ENCODE measurements at regions not wholly inside any gene's neighbourhood (a gene's known extent, or its start where the extent isn't known, plus 50 kb on each side); places are given as distances from the start of the nearest gene placed in this dataset.
"Not testable (repeated sequence)": the region's sequence is repeated elsewhere in the genome, so short reads cannot be mapped to it uniquely, and the experiment has no call there.

DNA sequence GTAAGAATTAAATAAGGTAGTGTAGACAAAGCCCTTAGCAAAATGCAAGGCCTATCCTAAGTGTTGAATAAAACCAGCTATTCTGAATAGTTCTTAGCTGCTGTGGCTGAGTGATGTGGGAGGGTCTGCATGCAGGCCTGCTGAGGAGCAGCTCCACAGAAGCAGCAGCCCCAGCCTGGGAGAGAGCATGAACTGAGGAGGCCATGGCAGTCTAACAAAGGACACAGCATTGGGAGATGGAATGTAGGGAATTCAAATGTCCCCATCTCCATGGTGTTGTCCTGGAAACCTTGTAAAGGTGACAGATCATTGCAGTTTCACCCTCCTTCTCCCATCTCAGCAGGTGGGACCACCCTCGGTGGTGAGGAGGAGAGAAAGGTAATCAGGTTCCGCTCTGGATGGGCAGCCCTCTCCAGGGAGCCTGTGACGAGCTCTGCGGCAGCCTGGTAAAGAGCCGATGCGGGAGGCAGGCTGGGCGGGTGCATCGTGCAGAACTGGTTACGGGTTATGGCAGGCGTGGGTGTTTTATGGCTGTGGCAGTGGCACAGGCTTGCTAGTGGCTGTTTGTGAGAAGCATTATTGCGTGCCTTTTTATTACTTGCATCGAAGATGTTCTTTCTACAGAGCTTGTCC lies 199.9 kb upstream of the GLRA1 start:
- H3K27ac Mint-ChIP-seq, result no peak overlapping the region
- ATAC-seq (no peak), DNase-seq (no peak)
- no peaks in the 10 kb centered on the region for H3K9me3 Mint-ChIP-seq
- no peaks in the 10 kb centered on the region for H3K4me1 Mint-ChIP-seq
- no peak overlapping the region for H3K4me3 Mint-ChIP-seq
- no peaks in the 10 kb centered on the region for H3K27me3 Mint-ChIP-seq

DNA sequence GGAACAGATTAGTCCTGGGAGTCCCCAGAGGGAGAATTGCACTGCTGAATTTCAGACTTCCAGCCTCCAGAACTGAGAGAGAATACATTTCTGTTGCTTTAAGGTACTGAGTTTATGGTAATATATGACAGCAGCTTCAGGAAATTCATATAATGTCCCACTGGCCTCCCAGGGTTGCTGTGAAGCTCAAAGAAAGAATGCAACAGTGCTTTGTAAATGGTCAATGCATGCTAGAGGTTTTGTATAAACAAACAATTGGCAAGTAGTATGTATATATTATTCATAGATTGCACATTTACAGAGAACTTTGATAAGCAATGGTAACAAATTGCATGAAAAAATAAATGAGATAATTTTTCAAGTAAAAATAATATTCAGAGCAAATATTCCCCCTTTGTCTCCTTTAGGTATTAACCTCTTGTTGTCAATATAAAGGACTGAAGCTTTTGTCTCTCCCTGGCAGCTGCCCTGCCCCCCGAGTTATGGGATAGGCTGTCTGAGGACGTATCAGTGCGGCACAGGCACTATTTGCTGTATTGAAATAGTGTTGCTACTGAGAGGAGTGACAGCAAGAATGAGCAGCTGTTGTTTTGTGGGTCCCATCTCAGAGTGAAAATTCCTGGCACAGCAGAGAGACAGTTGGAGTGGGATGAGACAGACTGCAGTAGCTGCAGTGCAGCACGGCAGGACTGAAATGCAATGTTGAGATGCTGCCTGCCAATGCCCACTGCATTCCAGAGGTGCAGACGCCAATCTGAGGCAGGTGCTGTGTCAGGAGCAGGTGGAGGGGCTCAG lies 194.2 kb upstream of the GLRA1 start:
- Mint-ChIP-seq H3K4me3 (no peak overlapping the region), H3K4me1 (peaks cover 8% of the 10 kb centered on the region), H3K9me3 (no peaks in the 10 kb centered on the region), H3K27ac (no peak overlapping the region), H3K27me3 (no peaks in the 10 kb centered on the region)
- ATAC-seq, result no peak
- no peak for DNase-seq

DNA sequence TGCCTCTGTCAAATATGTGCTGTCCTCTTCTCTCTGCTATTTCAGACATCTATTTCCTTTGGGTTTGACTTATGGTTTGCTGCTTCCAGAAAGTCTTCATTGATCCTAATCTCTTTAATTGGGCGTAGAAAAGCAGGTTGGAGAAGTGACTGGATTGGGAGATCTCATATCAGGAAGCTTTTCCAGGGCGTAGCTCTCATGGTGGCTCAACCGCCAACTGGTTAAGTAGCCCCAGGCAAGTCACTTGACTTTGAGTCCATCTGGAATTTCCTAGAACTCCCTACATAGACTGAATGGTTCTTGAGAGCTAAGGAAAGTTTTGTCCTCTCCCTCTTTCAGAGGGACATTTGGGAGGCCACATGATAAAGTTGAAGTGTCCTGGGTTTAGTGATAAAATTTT lies 192.3 kb upstream of the GLRA1 start:
- ATAC-seq, result no peak
- H3K27ac Mint-ChIP-seq, result no peak overlapping the region
- H3K9me3 Mint-ChIP-seq, result no peaks in the 10 kb centered on the region

DNA sequence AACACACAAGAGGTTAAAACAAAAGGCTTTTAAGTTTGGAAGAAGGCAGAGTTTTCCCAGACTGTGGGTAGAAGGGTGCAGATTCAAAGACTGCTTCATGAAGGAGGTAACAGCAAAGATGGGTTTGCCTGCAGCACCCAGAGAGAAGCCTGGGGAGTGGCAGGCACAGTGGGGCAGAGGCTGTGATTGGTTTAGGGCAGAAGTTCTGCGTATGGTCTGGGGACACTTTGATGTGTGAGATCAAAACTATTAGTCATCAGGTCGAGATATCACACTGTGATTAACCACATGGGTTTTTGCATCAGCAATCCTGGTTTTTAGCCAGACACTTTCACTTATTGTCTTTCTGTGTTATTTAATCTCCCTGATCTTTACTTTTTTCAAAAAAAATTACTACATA lies 188.8 kb upstream of the GLRA1 start:
- Mint-ChIP-seq H3K4me1 (peaks cover 14% of the 10 kb centered on the region), H3K27me3 (no peaks in the 10 kb centered on the region), H3K27ac (peak overlapping the region in 1 of 2 donors; percentile 4), H3K4me3 (no peak overlapping the region), H3K9me3 (peaks cover 0 to 7% of the 10 kb centered on the region in 2 donors)
- ATAC-seq, result peak; percentile 100
- DNase-seq, result peak; percentile 53 to 80

More for the DNA sequence above, 192.3 kb upstream of the GLRA1 start:
- H3K4me3 Mint-ChIP-seq, result no peak overlapping the region
- peaks cover 14% of the 10 kb centered on the region for H3K4me1 Mint-ChIP-seq
- no peaks in the 10 kb centered on the region for H3K27me3 Mint-ChIP-seq
- DNase-seq, result no peak

DNA sequence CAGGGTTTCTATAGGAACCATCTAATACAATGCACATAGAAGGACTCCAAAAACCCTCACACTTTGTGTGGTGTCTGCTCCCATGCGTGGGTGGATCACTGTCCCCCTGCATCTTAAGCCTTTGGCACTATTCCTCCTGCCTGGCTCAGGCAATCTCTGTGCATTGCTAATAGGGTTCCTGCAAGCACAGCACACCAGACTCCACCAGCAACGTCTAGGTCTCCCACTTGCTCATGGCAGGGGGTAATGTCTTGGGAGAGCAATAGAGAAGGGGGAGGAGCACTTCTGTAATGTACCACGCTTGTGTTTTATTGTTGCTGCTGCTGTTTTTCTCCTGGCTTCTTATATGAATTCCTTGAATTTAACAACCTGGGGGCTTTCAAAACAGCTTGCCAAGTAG lies 182.6 kb upstream of the GLRA1 start:
- Mint-ChIP-seq H3K27ac (no peak overlapping the region), H3K4me3 (no peak overlapping the region), H3K27me3 (no peaks in the 10 kb centered on the region), H3K9me3 (peaks cover 19 to 25% of the 10 kb centered on the region in 2 donors), H3K4me1 (no peaks in the 10 kb centered on the region)
- no peak for ATAC-seq
- DNase-seq, result no peak

DNA sequence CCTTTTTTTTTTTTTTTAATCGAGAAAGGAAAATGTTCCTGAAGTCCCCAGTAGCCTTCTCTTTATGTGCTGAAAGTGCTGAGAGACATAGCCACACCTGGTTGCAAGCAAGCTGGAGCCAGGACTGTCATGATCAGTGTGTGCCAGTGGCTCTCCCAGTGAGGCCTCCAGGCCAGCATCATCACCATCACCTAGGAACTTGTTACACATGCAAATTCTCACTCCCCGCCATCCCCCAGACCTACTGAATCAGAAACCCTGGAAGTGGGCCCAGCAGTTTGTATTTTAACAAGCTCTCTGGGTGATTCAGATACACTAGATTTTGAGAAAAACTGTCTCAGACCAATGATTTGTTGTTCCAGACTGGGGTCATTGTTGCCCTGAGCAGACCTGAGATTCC lies 181.9 kb upstream of the GLRA1 start:
- ATAC-seq, result no peak

DNA sequence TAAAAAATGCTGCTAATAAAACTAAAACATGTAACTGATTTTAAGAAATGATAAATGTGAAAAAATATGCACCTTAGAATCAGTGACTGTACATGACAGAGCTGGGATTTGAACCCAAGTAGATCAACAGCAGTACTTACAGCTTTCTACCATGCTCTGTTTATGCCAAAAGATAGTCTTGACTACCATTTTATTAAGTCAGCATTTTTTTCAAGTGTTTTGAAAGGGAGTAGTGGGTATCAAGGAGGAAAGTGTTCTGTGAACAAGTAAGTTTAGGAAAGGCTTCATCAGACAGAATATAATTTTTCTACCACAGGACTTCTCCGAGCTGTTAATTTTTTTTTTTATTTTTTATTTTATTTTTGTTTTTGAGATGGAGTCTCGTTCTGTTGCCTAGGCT lies 180.4 kb upstream of the GLRA1 start:
- peaks cover 26 to 29% of the 10 kb centered on the region in 2 donors for H3K9me3 Mint-ChIP-seq
- H3K27ac Mint-ChIP-seq, result no peak overlapping the region
- H3K27me3 Mint-ChIP-seq, result no peaks in the 10 kb centered on the region
- H3K4me3 Mint-ChIP-seq, result no peak overlapping the region
- no peak for DNase-seq
- H3K4me1 Mint-ChIP-seq, result no peaks in the 10 kb centered on the region
- ATAC-seq, result no peak

More for the DNA sequence above, 181.9 kb upstream of the GLRA1 start:
- Mint-ChIP-seq H3K4me1 (no peaks in the 10 kb centered on the region), H3K27ac (no peak overlapping the region), H3K9me3 (peaks cover 22 to 26% of the 10 kb centered on the region in 2 donors), H3K27me3 (no peaks in the 10 kb centered on the region), H3K4me3 (no peak overlapping the region)
- DNase-seq, result no peak

DNA sequence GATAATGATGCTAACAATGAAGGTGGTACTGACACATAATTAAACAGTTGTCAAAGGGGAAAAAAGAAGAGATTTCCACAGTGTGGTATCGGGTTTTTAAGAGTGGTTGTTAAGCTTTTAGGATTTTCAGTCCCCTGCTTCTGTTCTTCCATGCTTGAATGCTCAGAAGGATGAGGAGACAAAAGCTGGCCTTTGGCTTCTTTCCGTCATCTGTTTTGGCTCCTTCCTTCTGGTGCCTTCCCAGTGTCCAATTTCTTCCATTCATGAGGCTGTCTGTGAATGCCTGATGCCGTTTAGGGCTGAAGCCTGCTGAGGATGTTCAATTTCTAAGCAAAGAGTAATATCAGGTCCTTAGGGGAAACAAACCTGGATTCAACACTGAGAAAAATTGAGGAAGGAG lies 179.6 kb upstream of the GLRA1 start:
- Mint-ChIP-seq H3K9me3 (peaks cover 24 to 29% of the 10 kb centered on the region in 2 donors), H3K4me1 (no peaks in the 10 kb centered on the region), H3K4me3 (no peak overlapping the region), H3K27ac (no peak overlapping the region), H3K27me3 (no peaks in the 10 kb centered on the region)
- DNase-seq (no peak), ATAC-seq (no peak)

DNA sequence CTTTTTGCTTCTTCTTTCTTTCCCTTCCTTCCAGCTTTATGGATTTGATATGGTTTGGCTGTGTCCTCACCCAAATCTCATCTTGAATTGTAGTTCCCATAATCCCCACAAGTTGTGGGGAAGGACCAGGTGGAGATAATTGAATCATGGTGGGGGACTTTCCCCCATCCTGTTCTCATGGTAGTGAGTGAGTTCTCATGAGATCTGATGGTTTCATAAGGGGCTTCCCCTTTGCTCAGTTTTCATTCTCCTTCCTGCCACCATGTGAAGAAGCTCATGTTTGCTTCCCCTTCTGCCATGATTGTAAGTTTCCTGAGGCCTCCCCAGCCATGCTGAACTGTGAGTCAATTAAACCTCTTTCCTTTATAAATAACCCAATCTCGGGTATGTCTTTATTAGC lies 178.3 kb upstream of the GLRA1 start:
- DNase-seq, H3K27ac Mint-ChIP-seq, H3K4me3 Mint-ChIP-seq, H3K27me3 Mint-ChIP-seq, H3K4me1 Mint-ChIP-seq, ATAC-seq: not testable (repeated sequence)
- H3K9me3 Mint-ChIP-seq, result peaks cover 19 to 29% of the 10 kb centered on the region in 2 donors

DNA sequence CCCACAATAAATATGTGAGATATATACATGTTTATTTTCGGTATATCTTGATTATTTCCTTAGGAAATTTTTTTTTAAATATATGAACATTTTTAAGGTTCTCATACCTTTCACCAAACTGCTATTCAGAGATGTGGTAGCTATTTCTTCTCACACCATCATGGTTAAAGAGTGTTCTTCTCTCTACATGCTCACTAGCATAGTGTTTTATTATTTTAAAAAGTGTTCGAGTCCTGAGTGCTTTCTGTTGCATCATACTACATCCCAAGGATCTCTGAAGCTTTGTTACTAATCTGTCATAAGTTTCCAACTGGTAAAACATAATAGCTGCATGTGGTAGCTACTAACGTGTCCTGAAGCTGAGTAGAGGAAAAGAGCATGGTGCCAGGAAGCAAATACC lies 177.4 kb upstream of the GLRA1 start:
- H3K27ac Mint-ChIP-seq, result no peak overlapping the region

DNA sequence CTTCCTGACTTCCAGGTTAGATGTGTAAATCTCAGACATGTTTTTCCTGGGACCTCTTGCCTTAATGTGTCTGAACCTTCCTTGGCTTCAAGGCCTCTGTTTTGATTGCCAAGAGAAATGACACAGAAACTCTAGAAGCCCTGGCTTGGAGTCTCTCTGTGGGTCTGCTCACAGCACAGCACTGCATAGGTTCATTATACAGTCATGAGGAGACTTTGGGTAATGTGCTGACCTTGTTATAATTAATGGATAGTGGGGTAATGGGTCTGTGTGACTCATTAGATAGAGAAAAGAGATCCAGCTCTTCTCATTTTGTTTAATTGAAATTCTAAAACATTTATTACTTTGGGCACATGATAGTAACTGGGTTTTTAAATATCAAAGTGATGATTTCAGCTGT lies 175.8 kb upstream of the GLRA1 start:
- no peaks in the 10 kb centered on the region for H3K27me3 Mint-ChIP-seq
- H3K4me3 Mint-ChIP-seq, result no peak overlapping the region
- no peak for ATAC-seq
- peaks cover 10% of the 10 kb centered on the region for H3K4me1 Mint-ChIP-seq
- DNase-seq, result no peak
- peaks cover 19 to 29% of the 10 kb centered on the region in 2 donors for H3K9me3 Mint-ChIP-seq
- peak overlapping the region in 1 of 2 donors; percentile 42 for H3K27ac Mint-ChIP-seq

More for the DNA sequence above, 177.4 kb upstream of the GLRA1 start:
- H3K4me3 Mint-ChIP-seq, result no peak overlapping the region
- H3K9me3 Mint-ChIP-seq, result peaks cover 19 to 29% of the 10 kb centered on the region in 2 donors
- no peak for DNase-seq
- ATAC-seq, result no peak
- H3K4me1 Mint-ChIP-seq, result peaks cover 5% of the 10 kb centered on the region
- H3K27me3 Mint-ChIP-seq, result no peaks in the 10 kb centered on the region

DNA sequence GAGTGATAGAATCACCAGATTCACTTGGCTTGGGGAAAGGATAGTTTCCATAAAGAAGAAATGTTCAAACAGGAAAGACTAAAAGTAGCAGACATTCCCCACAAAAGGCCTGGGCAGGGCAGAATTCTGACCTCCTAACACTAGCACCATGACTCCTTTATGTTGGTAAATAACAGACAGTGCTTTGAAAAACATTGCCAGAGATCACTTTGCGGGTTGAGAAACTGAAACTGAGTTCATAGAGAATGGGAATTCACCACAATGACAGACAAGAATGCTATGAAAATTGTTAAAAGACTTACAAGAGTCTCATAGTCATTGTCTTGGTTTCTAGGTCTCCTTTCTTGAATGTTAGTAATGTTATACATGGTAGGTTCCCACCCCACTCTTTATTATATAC lies 172.5 kb upstream of the GLRA1 start:
- ATAC-seq (peak; percentile 70), DNase-seq (no peak)
- Mint-ChIP-seq H3K4me1 (peaks cover 10% of the 10 kb centered on the region), H3K9me3 (peaks cover under 1 to 9% of the 10 kb centered on the region in 2 donors), H3K27ac (no peak overlapping the region), H3K4me3 (no peak overlapping the region), H3K27me3 (no peaks in the 10 kb centered on the region)

DNA sequence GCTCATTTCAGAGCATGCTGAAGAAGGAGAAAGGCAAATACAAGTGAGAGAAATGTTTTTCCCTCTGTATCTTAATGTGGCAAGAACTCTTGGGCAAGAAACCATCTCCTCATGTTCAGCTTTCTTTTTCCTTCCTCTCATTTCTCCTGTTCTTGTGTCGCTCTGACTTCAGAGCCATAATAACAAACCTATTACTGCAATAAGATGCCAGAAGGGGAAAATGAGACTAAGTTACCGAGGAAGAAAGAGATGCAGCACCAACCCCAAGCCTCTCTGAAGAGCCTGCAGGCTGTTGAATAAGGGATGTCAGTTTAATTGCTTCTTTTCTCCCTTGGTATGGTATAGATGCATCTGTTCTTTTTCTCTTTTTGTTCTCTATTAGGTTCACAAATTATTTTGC lies 170.1 kb upstream of the GLRA1 start:
- DNase-seq, result no peak
- Mint-ChIP-seq H3K4me1 (peaks cover 10% of the 10 kb centered on the region), H3K4me3 (no peak overlapping the region), H3K27ac (no peak overlapping the region), H3K27me3 (no peaks in the 10 kb centered on the region), H3K9me3 (no peaks in the 10 kb centered on the region)
- ATAC-seq, result no peak

DNA sequence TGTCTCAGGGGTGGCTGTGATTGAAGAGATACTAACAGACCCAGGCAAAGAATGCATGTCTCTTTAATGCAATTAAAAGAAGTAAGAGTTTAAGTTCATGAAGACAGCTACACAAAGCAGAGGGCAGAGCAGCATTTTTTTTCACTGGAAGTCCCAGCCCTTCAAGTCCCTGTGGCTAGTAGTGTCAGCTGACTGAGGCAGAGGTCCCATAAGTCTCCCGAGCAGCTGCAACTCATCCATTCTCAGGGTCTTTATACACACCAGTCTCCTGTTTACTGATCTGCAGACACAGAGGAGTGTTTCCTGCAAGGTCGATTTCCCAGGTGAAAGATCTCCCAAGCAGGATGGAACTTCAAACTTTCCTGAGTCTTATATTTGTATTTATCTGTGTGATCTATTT lies 169.4 kb upstream of the GLRA1 start:
- Mint-ChIP-seq H3K4me1 (peaks cover 10% of the 10 kb centered on the region), H3K27ac (no peak overlapping the region)
- no peak for ATAC-seq

DNA sequence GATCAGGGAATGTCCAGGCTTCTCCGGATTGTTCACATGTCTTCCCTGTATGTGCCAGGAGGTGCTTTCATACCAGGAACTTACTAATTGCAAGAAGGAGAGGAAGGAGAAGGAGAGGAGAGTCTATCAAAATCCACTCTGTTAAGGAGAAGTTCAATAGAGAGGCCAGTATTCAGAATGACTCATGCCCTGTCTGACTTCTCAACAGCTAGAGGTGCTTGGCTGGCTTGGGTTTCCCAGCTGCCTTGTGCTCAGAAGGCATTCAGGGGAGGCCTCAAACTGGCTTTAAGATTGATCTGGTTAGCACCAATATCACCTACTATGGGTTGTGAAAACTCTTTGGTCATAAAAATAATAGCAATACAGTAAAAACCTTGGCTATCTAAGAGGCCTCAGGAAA lies 167.9 kb upstream of the GLRA1 start:
- H3K4me3 Mint-ChIP-seq, result no peak overlapping the region
- H3K9me3 Mint-ChIP-seq, result no peaks in the 10 kb centered on the region
- H3K4me1 Mint-ChIP-seq, result peaks cover 10% of the 10 kb centered on the region
- ATAC-seq, result peak; percentile 48
- DNase-seq, result no peak
- H3K27ac Mint-ChIP-seq, result peak overlapping the region in 1 of 2 donors; percentile 77
- no peaks in the 10 kb centered on the region for H3K27me3 Mint-ChIP-seq

More for the DNA sequence above, 169.4 kb upstream of the GLRA1 start:
- Mint-ChIP-seq H3K27me3 (no peaks in the 10 kb centered on the region), H3K9me3 (no peaks in the 10 kb centered on the region), H3K4me3 (no peak overlapping the region)
- no peak for DNase-seq

DNA sequence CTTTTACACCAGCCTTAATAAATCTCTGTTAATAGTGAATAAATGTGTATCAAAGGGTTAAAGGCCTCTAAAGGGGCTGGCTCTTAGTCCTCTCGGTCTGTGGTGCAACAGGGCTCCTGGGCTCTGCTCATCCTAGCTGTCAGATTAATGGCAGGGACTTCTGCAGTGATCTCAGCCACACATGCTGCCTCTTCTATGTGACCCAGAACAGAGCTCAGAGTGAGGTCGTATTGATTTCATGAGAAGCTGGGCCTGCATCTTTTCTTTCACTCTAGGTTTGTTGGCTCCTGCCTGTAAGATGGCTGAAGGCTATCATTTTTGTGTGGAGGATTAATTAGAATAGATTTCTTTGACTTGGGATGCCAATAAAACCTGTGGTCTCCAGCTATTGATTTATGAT lies 165.0 kb upstream of the GLRA1 start:
- H3K4me1 Mint-ChIP-seq, result no peaks in the 10 kb centered on the region
- no peak overlapping the region for H3K4me3 Mint-ChIP-seq
- no peak overlapping the region for H3K27ac Mint-ChIP-seq
- H3K27me3 Mint-ChIP-seq, result no peaks in the 10 kb centered on the region
- ATAC-seq (no peak), DNase-seq (no peak)
- H3K9me3 Mint-ChIP-seq, result no peaks in the 10 kb centered on the region

Data from stimulated activated naive CD8-positive, alpha-beta T cell treated with anti-CD3 and anti-CD28 coated beads, Interleukin-15, amount 100 ng/mL, for 72 hours (primary cell).